MM.1S (cell line): ENCODE measurements at regions not wholly inside any gene's neighbourhood (a gene's known extent, or its start where the extent isn't known, plus 50 kb on each side); places are given as distances from the start of the nearest gene placed in this dataset.

Experiments
- CTCF ChIP-seq: fragments of 300-600 bp; sonication (generic); IDR thresholded peaks from 2 replicates; pipeline ENCODE4 v1.5.1; 2016; ENCODE audit warnings: antibody characterized with exemption, low read length, mixed read lengths
- EZH2 ChIP-seq: fragments of 300-600 bp; sonication (generic); optimal IDR thresholded peaks from 2 replicates; pipeline ENCODE3; 2017; ENCODE audit warnings: low read depth, mild to moderate bottlenecking, antibody characterized with exemption, low read length, mixed read lengths

DNA sequence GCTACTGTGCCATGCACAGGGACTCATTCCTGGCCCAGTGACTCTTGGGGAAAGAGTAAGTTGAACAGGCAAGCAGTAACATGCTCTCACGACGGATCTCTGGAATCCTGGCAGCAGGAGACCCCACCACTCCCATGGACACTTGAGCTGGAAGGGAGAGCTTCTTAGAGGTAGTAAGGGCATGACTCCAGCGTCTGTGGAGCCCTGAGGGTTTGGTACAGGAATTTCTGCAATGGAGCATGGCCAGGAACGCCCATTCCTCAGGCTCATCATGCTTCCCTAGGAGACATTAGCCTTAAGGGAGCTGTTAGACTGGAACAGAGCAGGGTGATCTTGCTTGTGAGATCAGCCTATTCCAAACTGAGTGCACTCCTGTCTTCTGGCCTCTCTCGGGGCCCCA is 212.9 kb downstream of the MAT2B start:
- TF ChIP-seq CTCF (no peak), EZH2 (no peak)
